GM20000 (cell line): ENCODE measurements at regions not wholly inside any gene's neighbourhood (a gene's known extent, or its start where the extent isn't known, plus 50 kb on each side); places are given as distances from the start of the nearest gene placed in this dataset.

ENCODE experiments used
- DNase-seq: peaks from one replicate; pipeline ENCODE4 v3.0.0; 2012; ENCODE audit warnings: low spot score
- CTCF ChIP-seq: IDR thresholded peaks from 2 replicates; pipeline ENCODE4 v1.5.1; 2012; ENCODE audit warnings: mild to moderate bottlenecking, control low read depth; ENCODE audit errors: extremely low read depth, missing control alignments

GRCh38 chr18:27349284-27349882 is 164.3 kb upstream of the CHST9 start:
- TF ChIP-seq CTCF: no peak
- no peak for DNase-seq

DNA sequence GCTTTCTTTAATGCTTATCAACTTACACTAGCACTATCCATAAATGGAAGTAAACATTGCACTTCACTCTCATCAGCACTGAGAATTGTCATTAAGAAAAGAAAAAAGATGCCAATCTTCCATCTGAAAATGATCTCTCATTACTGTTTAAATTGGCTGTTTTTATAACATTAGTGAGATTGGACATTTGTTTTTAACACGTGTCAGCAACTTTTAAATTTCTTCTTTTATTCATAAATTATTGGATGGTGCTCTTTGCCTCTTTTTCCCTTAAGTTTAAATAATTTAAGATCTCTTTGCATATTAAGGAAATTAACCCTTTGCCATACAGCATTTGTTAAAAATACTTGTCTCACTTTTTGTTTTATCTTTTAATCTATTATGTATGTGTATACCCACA is 146.5 kb upstream of the CHST9 start:
- no peak for DNase-seq
- TF ChIP-seq CTCF: no peak

DNA sequence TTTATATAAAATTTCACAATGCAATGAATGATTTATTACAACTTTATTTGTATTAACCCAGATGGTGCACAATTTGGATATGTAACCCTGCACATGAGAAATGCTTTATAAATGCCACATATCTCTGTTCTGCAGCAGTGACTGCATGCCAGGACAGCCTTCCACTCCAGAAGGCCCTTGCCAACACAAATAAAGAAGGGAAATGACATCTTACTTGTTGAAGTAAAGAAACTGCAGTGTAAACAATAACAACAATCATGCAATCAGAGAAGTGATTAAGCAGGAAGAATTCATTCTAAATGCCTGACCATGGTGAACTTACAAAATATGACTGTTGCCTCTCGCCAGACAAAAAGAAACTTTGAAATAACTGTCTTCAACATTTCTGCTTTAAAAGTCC is 129.9 kb upstream of the CHST9 start:
- DNase-seq: no peak
- no peak for TF ChIP-seq CTCF

DNA sequence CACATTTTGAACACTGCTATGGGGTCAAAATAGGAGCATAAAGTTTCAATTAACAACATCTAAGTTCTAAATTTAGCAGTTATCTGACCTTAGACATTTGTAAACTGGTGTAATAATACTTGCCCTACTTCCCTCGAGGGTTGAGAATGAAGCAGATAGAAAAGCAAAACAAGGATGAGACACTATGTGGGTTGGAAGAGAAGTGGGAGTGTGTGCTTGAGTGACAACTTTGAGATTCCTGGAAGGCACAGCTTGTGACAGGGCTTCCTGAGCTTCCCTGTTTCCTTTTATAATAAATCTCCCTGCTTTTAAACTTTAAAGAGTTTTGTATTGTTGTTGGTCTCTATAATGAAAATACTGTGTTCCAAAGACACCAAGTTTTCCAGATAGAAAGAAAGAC is 128.6 kb upstream of the CHST9 start:
- no peak for DNase-seq
- TF ChIP-seq CTCF: no peak

DNA sequence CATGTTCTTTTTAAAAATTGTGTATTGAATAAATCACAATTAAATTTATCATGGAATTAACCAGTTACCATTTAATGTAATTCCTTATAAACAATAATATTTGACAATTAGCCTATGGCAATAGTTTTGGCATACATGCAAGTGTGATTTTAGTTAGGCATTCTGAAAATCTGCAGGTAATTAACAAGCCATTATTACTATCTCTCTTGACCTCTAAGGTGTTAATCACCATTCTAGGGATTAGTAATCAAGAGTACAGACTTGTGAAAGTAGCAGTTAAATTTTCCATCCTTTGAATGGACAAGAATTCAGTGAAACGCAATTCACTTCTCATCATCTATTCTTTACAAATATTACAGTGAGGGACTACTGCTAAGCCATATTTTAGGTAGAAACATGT is 127.7 kb upstream of the CHST9 start:
- no peak for TF ChIP-seq CTCF
- DNase-seq: no peak

- TF ChIP-seq CTCF: no peak
Measured at GRCh38 chr18:27312153-27312552, 127.0 kb upstream of the CHST9 start.

GRCh38 chr18:27311114-27311513 is 126.0 kb upstream of the CHST9 start:
- no peak for DNase-seq
- TF ChIP-seq CTCF: no peak

More at GRCh38 chr18:27312153-27312552, 127.0 kb upstream of the CHST9 start:
- DNase-seq: no peak
